AG09319 (cell line): ENCODE measurements at regions not wholly inside any gene's neighbourhood (a gene's known extent, or its start where the extent isn't known, plus 50 kb on each side); places are given as distances from the start of the nearest gene placed in this dataset.

Source experiments
- DNase-seq: peaks from one replicate; pipeline ENCODE4 v3.0.0-alpha.2; 2010; ENCODE audit warnings: low read depth; ENCODE audit errors: extremely low read depth
- TF ChIP-seq, protein P1 (sequence below): IDR thresholded peaks from 2 replicates; pipeline ENCODE4 v1.5.1; 2011; ENCODE audit warnings: low read depth, mild to moderate bottlenecking, inconsistent platforms, low read length, moderate library complexity

DNA sequence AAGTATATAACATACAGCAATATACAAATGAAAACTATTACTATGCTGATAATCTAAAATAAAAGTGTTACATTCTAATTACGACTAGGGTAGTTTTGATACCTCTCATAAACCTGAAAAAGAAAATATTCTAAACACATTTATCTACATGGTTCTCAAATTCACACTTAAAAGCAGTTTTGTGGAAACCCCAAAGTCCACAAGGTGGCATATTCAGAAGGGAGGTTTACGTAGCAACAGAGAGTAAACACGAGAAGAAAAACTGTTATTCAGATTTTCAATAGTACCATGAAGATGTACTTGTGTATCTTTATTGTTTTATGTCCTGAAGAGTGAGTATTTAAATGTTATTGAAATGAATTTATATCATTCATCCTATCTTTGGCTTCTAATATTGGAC lies 275.9 kb upstream of the KLHL1 start:
- TF ChIP-seq, protein P1, sequence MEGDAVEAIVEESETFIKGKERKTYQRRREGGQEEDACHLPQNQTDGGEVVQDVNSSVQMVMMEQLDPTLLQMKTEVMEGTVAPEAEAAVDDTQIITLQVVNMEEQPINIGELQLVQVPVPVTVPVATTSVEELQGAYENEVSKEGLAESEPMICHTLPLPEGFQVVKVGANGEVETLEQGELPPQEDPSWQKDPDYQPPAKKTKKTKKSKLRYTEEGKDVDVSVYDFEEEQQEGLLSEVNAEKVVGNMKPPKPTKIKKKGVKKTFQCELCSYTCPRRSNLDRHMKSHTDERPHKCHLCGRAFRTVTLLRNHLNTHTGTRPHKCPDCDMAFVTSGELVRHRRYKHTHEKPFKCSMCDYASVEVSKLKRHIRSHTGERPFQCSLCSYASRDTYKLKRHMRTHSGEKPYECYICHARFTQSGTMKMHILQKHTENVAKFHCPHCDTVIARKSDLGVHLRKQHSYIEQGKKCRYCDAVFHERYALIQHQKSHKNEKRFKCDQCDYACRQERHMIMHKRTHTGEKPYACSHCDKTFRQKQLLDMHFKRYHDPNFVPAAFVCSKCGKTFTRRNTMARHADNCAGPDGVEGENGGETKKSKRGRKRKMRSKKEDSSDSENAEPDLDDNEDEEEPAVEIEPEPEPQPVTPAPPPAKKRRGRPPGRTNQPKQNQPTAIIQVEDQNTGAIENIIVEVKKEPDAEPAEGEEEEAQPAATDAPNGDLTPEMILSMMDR = no peak

DNA sequence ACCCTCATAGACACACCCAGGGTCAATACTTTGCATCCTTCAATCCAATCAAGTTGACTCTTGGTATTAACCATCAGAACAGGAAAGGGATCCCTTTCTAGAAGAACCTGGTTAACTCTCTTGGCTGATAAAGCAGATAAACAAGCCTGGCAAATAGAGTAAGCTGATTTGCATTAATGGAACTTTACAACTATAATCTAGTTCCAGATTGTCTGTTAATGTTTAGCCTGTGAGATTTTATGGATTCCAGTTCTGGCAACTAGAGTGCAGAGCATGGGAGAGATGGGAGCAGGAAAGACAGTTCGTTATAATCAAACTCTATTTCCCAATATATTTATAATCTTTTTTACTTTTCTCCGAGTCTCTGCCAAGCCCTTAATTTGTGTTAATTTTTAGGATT lies 272.6 kb upstream of the KLHL1 start:
- DNase-seq = no peak
- TF ChIP-seq, protein P1 = no peak

More for the DNA sequence above, 275.9 kb upstream of the KLHL1 start:
- no peak for DNase-seq

DNA sequence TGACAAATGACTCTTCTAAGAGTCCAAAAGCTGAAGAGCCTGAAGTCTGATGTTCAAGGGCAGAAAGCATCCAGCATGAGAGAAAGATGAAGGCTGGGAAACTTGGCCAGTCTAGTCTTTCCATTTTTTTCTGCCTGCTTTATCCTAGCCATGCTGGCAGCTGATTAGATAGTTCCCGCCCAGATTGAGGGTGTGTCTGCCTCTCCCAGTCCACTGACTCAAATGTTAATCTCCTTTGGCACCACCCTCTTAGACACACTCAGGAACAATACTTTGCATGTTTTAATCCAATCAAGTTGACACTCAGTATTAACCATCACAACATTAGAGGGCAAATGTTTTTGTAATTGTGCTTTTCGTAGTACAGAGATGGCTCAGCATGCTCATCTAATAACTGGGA lies 267.5 kb upstream of the KLHL1 start:
- no peak for DNase-seq
- TF ChIP-seq, protein P1 = no peak

DNA sequence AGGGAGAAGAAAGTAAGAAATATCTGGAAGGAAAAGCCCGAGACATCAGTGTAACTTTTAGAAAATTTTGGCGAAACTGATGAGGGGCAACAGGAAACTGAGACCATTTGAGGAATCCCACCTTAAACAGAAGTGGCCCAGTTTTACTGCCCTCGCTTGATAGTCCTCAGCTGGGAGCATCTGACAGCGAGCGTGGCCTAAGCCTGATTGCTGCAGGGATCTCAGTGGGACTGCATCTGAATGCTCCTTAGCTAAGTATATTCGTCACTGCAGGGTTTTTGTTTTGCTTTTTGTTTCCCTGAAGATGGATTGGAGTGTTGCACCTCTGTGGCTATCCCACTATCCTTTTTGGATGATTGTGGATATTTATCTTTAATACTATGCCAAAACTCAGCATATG lies 262.7 kb upstream of the KLHL1 start:
- TF ChIP-seq, protein P1 = no peak
- no peak for DNase-seq

DNA sequence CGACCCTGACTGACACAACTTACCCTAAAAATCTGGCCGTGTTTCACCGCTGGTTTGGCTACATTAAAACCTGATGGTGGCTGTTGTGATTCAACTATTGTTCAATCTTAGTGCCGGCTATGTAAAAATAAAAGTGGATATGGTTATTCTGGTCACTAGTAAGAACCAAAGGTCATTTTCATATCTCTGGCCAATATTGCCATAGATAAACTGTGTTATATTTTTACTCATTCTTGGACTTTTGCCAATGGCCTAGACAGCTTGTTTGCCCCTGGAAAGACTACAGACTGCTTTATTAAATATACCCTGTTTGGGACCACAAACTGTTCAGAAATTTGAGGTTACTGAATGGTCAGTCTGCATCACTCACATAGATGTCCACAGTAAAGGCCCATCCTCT lies 258.5 kb upstream of the KLHL1 start:
- TF ChIP-seq, protein P1 = no peak
- DNase-seq = no peak

DNA sequence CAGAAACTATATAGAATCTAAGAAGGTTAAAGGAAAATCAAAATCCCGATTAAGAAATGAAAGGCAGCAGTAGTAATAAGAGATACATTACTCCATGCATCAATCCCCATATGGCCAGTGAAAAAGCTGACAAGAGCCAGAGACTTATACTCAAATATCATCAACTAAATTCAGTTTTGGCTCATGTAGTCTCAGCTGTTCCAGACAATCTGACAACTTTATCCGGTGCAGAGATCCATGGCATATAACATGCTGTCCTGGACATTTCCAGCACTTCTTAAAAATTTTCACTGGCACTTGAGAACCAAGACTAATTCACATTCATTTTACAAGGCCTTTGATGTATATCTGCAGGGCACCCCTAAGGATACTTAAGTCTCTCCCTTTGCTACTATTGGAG lies 255.7 kb upstream of the KLHL1 start:
- TF ChIP-seq, protein P1 = no peak
- DNase-seq = no peak

DNA sequence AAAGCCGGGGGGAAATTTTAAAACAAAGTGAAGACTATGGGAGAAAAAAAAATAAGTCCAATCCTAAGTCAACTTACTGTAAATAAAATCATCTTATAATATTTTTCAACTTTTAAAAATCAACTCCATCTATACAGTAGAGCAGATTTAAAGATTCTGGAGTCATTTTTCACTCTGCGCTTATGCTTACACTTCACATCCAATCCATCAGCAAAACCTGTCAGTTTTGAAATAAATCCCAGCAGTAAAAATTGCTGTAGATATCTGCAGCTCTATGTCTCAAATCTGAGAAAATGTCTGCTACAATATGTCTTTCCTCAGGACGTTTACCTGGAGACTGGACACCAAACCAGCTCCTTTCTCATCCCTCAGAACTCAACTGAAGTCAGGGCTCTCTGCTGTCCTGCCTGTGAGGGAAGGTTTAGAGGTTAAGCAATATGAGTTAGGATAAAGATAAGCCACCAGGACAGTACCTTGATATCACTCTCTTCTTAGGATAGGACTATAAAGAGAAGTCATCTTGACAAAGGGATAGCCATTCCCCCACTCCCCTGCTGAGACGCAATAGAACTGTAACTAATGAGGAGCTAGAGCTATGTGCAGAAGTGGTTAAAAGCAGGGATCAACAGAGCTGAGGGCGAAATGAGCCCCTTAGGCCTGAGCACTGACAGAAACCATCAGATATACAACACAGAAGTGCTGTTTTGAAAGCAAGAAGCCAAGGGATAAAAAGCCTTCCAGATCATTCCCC lies 254.7 kb upstream of the KLHL1 start:
- DNase-seq = no peak
- TF ChIP-seq, protein P1 = no peak
